ENCODE measurements at regions not wholly inside any gene's neighbourhood (a gene's known extent, or its start where the extent isn't known, plus 50 kb on each side); places are given as distances from the start of the nearest gene placed in this dataset.
A peak's percentile ranks its signal among the peaks of the same experiment; 100 is the strongest.

DNA sequence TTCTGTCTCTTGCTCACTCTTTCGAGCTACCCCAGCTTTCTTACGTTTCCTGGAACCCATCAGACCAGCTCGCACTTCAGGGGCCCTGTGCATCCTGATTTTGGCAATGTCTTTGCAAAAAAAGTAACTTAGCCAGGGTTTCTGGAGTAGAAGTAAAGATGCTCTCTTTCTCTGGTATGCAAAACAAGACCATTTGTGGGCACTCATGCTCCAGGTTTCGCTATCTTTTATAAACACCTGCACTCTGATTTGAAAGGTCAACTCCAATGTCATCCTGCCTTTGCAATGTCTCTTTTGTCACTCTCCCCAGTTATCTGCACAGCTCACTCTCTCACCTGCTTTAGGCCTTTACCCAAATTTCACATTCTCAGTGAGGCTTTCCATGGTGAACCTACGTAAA is 869.1 kb downstream of the QKI start:
- H3K27me3 Mint-ChIP-seq, result no peaks in the 10 kb centered on the region
- H3K9me3 Mint-ChIP-seq, result no peaks in the 10 kb centered on the region
- no peak overlapping the region for H3K4me3 Mint-ChIP-seq
- no peaks in the 10 kb centered on the region for H3K4me1 Mint-ChIP-seq (ENCODE audit: low read depth)
- no peaks in the 10 kb centered on the region for H3K36me3 Mint-ChIP-seq (ENCODE audit: low read depth)
- no peak overlapping the region for H3K27ac Mint-ChIP-seq

DNA sequence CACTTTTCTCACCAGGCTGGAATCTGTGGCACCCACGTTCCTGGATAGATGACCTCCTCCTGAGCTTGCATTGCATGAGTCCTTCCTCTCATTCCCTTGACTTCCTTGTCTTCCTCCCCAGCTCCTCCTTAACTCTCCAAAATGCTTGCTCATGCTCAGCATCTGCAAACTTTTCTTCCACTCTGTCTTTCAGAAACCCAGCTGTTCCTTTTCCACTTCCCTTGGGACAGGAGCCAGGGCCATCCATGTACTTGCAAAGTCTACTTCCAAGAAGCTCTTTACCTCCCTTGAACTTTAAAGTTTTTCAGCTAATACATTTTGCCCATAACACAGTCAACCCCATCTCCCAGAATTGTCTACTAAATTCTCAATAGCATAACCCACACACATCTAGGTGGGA is 861.7 kb downstream of the QKI start:
- Mint-ChIP-seq H3K9me3 (peaks cover 3% of the 10 kb centered on the region), H3K27me3 (no peaks in the 10 kb centered on the region), H3K27ac (no peak overlapping the region), H3K4me3 (no peak overlapping the region), H3K36me3 (ENCODE audit: low read depth) (no peaks in the 10 kb centered on the region), H3K4me1 (ENCODE audit: low read depth) (no peaks in the 10 kb centered on the region)

DNA sequence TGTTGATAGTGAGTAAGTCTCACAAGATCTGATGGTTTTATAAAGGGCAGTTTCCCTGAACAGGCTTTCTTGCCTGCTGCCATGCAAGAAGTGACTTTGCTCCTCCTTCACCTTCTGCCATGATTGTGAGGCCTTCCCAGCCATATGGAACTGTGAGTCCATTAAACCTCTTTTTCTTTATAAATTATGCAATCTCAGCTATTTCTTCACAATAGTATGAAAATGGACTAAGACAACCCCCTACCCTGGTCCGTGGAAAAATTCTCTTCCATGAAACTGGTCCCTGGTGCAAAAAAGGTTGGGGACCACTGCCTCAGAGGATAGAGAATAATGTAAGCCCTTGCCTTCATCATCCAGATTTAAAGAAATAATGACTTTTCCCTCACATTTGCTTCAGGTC is 861.3 kb downstream of the QKI start:
- H3K4me1 Mint-ChIP-seq (ENCODE audit: low read depth), result no peaks in the 10 kb centered on the region
- no peak overlapping the region for H3K4me3 Mint-ChIP-seq
- no peaks in the 10 kb centered on the region for H3K27me3 Mint-ChIP-seq
- no peaks in the 10 kb centered on the region for H3K36me3 Mint-ChIP-seq (ENCODE audit: low read depth)
- H3K9me3 Mint-ChIP-seq, result peaks cover 3% of the 10 kb centered on the region
- no peak overlapping the region for H3K27ac Mint-ChIP-seq

DNA sequence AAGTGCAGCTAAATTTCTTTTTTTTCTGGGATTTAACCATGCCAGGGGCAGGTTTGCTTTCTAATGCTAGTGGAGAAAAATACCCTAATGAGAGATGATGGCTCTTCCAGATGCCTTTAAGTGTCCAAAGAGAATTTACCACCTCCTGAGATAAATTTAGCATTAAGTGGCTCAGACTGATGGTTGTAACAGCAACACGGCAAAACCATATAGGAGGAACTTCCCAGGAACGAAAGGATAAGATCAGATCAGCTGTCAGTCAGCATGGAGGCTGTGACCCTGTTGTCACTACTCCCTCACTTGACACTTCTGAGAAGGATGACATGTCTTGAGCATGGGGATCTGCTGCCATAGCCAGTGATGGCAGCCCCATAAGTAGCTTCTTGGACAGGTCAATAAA is 860.0 kb downstream of the QKI start:
- Mint-ChIP-seq H3K4me3 (no peak overlapping the region), H3K27me3 (no peaks in the 10 kb centered on the region), H3K36me3 (ENCODE audit: low read depth) (no peaks in the 10 kb centered on the region), H3K27ac (no peak overlapping the region), H3K4me1 (ENCODE audit: low read depth) (no peaks in the 10 kb centered on the region), H3K9me3 (peaks cover 3% of the 10 kb centered on the region)

DNA sequence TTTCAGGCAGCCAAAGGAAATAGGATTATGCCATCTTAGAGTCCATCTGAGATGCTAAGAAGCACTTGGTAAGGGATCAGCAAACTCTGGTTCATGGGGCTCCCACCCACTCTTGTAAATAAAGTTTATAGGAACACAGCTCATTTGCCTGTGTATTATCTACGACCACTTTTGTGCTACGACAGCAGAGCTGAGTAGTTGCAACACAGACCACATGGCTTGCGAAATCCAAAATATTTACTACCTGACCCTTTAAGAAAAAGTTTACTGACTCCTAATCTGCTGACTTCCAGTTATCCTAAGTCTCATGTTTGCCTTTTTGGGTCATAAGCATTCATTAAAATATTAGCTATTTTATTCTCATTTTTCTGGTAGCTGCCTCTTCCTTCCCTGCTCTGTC is 859.0 kb downstream of the QKI start:
- H3K9me3 Mint-ChIP-seq, result peaks cover 3% of the 10 kb centered on the region
- no peak overlapping the region for H3K4me3 Mint-ChIP-seq
- no peaks in the 10 kb centered on the region for H3K36me3 Mint-ChIP-seq (ENCODE audit: low read depth)
- H3K4me1 Mint-ChIP-seq (ENCODE audit: low read depth), result no peaks in the 10 kb centered on the region
- H3K27ac Mint-ChIP-seq, result no peak overlapping the region
- no peaks in the 10 kb centered on the region for H3K27me3 Mint-ChIP-seq

DNA sequence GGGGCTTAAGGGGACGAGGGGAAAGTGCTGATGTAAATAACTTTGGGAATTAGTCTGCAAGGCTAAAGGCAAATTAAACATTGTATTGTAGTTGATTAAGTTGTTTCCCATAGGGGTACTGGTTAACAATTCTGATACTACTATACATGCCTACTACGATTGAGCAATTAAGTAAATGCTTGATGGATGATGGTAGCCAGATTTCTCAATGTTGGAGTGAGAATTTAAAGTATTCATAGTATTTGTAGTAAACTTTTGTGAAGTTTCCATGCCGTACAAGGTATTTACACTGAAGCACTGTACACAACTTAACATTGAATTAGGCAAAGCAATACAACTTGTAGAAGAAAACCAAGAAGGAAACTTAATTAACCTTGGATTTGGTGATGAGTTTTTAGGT is 852.3 kb downstream of the QKI start:
- Mint-ChIP-seq H3K4me1 (ENCODE audit: low read depth) (no peaks in the 10 kb centered on the region), H3K27ac (no peak overlapping the region), H3K4me3 (no peak overlapping the region), H3K36me3 (ENCODE audit: low read depth) (no peaks in the 10 kb centered on the region), H3K27me3 (no peaks in the 10 kb centered on the region), H3K9me3 (peaks cover 11% of the 10 kb centered on the region)

DNA sequence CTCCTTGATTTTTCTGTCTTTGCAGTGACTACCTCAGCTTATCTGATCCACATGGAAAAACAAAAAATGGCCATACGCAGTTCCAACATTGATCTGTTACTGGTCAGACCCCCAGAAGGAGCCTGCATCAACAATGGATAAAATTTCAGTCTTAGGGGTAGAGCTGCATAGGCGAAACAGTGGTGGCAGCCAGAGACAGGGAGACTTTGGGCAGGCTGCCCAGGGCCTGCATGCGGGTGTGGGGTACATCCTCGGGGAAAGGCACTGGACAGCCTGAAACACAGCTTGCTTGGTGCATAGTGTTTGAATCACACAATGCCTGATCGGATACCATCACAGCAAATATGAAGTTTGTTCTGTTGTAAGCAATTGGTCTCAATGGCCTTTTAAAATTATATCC is 847.8 kb downstream of the QKI start:
- Mint-ChIP-seq H3K36me3 (ENCODE audit: low read depth) (no peaks in the 10 kb centered on the region), H3K4me3 (no peak overlapping the region), H3K27ac (peak overlapping the region; percentile 26), H3K4me1 (ENCODE audit: low read depth) (no peaks in the 10 kb centered on the region), H3K9me3 (peaks cover 12% of the 10 kb centered on the region), H3K27me3 (no peaks in the 10 kb centered on the region)

DNA sequence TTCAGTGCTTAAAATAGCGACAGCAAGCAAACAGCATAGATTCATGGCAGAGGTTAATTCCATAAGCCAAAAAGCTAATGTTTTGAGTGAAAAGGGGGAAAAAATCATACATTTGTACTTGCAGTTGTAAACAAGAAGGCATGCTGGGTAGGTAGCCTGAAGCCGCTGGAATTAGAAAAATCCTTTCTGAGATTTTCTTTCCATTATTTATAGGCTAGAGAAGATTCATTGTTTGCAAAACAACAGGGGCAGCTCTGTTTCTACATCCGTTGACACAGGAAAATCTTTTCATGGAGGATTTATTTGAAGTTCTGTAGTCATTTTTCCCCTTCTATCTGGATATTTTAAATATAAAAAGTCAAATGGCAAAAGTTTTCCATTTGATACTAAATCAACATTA is 843.9 kb downstream of the QKI start:
- Mint-ChIP-seq H3K4me3 (no peak overlapping the region), H3K4me1 (ENCODE audit: low read depth) (no peaks in the 10 kb centered on the region), H3K36me3 (ENCODE audit: low read depth) (no peaks in the 10 kb centered on the region), H3K9me3 (peaks cover 19% of the 10 kb centered on the region), H3K27me3 (no peaks in the 10 kb centered on the region), H3K27ac (no peak overlapping the region)

DNA sequence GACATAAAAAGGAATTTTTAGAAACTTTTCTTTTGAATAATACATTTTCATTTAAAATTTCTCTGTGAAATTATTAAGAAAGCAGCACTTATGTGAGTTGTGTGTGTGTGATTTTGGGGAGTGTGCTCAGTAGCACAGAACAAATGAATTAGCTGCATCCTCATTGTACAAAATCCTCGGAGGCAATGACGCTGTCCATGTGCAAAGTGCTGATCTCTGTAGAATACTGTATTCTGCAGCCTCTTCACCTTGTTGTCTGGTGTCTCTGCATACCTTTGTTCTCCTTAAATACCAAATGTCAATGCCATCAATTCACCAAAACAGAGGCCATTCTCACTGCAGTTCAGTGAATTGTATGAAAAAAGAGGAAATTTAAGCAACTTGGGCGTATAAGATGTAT is 838.4 kb downstream of the QKI start:
- Mint-ChIP-seq H3K4me1 (ENCODE audit: low read depth) (no peaks in the 10 kb centered on the region), H3K27ac (no peak overlapping the region), H3K9me3 (peaks cover 9% of the 10 kb centered on the region), H3K27me3 (no peaks in the 10 kb centered on the region), H3K36me3 (ENCODE audit: low read depth) (no peaks in the 10 kb centered on the region), H3K4me3 (no peak overlapping the region)

DNA sequence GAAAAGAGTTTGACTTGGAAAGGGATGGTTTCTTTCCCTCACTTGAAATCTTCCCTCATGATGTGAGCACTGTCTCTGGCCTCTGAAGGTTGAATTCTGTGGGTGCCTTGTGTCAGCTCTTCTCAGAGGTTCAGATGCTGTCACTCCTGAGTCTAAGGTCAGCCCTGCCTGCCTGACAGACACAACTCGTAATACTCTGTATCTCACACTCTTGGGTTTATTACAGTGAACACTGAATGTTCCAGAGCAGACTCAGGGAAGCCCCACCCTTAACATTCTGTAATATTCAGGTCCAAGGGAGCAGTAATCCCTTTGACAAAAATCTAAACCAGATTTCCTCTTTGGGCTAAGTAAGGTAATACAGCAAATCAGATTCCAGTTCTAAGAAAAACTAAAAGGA is 837.8 kb downstream of the QKI start:
- no peaks in the 10 kb centered on the region for H3K27me3 Mint-ChIP-seq
- H3K9me3 Mint-ChIP-seq, result peaks cover 7% of the 10 kb centered on the region
- no peak overlapping the region for H3K27ac Mint-ChIP-seq
- H3K4me3 Mint-ChIP-seq, result no peak overlapping the region
- H3K4me1 Mint-ChIP-seq (ENCODE audit: low read depth), result no peaks in the 10 kb centered on the region
- H3K36me3 Mint-ChIP-seq (ENCODE audit: low read depth), result no peaks in the 10 kb centered on the region

DNA sequence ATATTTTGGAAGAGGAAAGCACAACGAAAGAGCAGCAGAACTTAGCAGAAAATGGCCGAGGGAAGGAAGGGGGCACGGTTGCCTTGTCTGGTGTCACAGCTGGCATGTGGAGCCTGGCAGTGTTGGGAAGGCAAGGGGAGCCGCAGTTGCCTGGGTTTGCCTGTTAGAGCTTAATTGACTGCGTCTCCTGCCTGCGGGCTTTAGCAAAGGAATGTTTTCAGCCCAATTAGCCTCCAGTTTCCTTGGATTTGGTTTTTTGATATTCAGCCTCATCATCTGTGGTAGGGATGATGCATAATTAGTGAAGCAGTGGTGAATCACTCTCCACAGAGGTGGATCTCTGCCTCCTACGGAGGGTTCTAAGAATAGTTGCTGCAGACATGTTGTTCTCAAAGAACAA is 832.6 kb downstream of the QKI start:
- H3K27ac Mint-ChIP-seq, result no peak overlapping the region
- H3K9me3 Mint-ChIP-seq, result no peaks in the 10 kb centered on the region
- H3K4me3 Mint-ChIP-seq, result no peak overlapping the region
- no peaks in the 10 kb centered on the region for H3K36me3 Mint-ChIP-seq (ENCODE audit: low read depth)
- no peaks in the 10 kb centered on the region for H3K4me1 Mint-ChIP-seq (ENCODE audit: low read depth)
- no peaks in the 10 kb centered on the region for H3K27me3 Mint-ChIP-seq

DNA sequence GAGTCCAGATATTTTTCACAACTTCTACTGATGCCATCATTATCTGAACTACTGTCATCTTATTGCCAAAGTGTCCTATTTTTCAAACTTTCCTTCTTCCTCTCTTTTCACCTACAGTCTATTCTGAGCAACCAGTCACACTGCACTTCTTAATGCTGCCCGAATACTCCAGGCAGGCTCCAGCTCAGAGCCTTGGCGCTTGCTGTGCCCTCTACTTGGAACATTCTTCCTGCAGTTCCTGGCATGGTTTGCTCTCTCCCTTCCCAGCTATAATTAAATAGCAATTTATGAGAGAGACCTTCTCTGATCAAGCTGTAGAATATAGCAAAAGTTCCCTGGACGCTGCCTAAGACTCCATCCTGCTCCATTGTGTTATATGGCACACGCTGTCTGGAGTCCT is 831.6 kb downstream of the QKI start:
- Mint-ChIP-seq H3K9me3 (no peaks in the 10 kb centered on the region), H3K27me3 (no peaks in the 10 kb centered on the region), H3K4me1 (ENCODE audit: low read depth) (no peaks in the 10 kb centered on the region), H3K36me3 (ENCODE audit: low read depth) (no peaks in the 10 kb centered on the region), H3K4me3 (no peak overlapping the region), H3K27ac (no peak overlapping the region)

DNA sequence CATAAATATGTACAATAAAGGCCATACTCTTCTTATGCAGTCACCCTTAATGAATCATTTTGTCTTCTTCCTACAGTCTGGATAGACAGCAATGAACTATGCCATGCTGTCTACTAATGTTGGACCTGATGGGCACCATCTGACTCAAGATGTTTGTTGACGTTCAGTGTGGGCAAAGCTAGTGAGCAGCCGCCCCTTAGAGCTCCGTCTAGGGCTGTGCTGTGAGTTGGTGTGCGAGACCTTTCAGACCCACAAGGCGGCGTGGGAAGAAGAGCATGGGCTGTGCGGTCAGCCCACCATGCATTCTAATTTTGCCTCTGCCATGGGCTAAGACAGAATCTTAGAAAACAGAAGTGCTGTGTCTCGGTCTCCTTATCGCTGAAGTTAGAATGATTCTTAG is 829.4 kb downstream of the QKI start:
- H3K36me3 Mint-ChIP-seq (ENCODE audit: low read depth), result no peaks in the 10 kb centered on the region
- no peak overlapping the region for H3K4me3 Mint-ChIP-seq
- H3K4me1 Mint-ChIP-seq (ENCODE audit: low read depth), result no peaks in the 10 kb centered on the region
- no peak overlapping the region for H3K27ac Mint-ChIP-seq
- H3K9me3 Mint-ChIP-seq, result peaks cover 3% of the 10 kb centered on the region
- no peaks in the 10 kb centered on the region for H3K27me3 Mint-ChIP-seq

DNA sequence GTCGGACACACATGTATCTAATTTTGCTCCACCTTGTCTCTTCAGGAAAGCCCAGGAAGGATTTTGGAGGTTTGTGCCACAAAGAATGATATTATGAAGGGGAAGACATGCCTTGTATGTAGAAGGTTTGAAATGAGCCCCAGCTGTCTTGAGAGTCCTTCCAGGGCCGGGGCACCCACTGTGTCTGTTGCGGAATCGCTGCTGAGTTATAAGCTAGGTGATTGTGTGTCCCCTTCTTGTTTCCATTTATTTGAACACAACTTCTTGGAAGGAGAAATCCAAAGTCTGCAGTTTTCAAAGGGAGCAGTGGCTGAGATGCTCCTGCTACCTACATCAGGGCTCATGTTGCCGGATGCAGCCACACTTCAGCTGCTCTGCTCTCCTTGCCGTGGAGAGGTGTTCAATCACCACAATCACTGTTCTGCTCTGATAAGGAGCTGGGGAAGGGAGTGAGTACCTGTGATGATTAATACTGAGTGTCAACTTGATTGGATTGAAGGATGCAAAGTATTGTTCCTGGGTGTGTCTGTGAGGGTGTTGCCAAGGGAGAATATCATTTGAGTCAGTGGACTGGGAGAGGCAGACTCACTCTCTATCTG is 828.6 kb downstream of the QKI start:
- no peak overlapping the region for H3K27ac Mint-ChIP-seq
- no peaks in the 10 kb centered on the region for H3K4me1 Mint-ChIP-seq (ENCODE audit: low read depth)
- no peak overlapping the region for H3K4me3 Mint-ChIP-seq
- H3K9me3 Mint-ChIP-seq, result peaks cover 3% of the 10 kb centered on the region
- H3K27me3 Mint-ChIP-seq, result no peaks in the 10 kb centered on the region
- no peaks in the 10 kb centered on the region for H3K36me3 Mint-ChIP-seq (ENCODE audit: low read depth)

DNA sequence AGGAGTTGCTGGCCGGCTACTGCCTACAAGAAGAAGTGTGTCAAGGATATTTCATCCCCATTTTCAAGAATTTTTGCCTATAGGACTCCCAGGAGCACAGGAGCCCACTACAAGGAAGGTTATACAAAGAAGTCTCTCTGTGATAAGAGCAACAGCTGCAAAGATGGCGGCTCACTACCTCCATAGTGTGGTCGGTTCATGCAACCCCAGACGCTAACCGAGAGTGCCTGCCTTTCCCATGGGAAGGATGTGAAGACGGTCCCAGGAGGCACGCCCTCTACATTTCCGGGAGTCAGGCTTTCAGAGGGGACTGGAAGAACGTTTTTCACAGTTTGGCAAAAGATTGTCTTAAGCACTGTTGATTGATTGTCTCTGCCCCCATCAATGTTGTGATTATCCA is 816.3 kb downstream of the QKI start:
- Mint-ChIP-seq H3K36me3 (ENCODE audit: low read depth) (no peaks in the 10 kb centered on the region), H3K9me3 (no peaks in the 10 kb centered on the region), H3K4me1 (ENCODE audit: low read depth) (no peaks in the 10 kb centered on the region), H3K27ac (no peak overlapping the region), H3K27me3 (no peaks in the 10 kb centered on the region), H3K4me3 (no peak overlapping the region)

DNA sequence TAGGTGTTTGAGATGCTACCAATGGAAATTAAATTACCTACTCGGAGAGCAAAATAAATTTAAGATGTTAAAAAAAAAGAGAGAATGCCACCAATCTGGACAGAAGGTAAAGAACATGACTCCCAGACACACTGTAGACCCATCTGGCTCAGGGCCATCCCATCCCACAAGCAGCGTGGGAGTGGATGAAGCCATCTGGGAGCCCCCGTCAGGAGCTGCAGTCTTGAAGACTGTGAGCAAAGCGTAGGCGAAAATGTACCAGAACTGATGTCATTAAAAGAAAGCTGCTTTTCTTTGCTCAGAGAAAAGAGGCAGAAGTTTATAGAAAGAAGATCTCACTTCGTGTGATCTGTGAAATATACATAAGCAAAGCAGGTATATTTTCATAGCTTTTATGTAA is 815.7 kb downstream of the QKI start:
- Mint-ChIP-seq H3K4me1 (ENCODE audit: low read depth) (no peaks in the 10 kb centered on the region), H3K27ac (no peak overlapping the region), H3K9me3 (no peaks in the 10 kb centered on the region), H3K27me3 (no peaks in the 10 kb centered on the region), H3K36me3 (ENCODE audit: low read depth) (no peaks in the 10 kb centered on the region), H3K4me3 (no peak overlapping the region)

Measured in stimulated activated naive CD8-positive, alpha-beta T cell treated with anti-CD3 and anti-CD28 coated beads, Interleukin-15, Interleukin-2, amounts not matched to agents 100 ng/mL and 50 ng/mL, for 24 hours (primary cell).